ENCODE measurements at regions not wholly inside any gene's neighbourhood (a gene's known extent, or its start where the extent isn't known, plus 50 kb on each side); places are given as distances from the start of the nearest gene placed in this dataset.

GRCh38 chr18:10301831-10302483 is 152.5 kb upstream of the APCDD1 start:
- no peaks in the 10 kb centered on the region for H3K36me3 ChIP-seq (ENCODE audit: control insufficient read depth, insufficient read depth, low read length)
- WGBS, 2 experiments (ENCODE audit: extremely low coverage in 2 of 2, insufficient read length in 1 of 2), result 67% methylated on average over 1 of the region's 5 CpGs; no CpG with 5 or more reads in 1 of the 2 experiments

More at GRCh38 chr18:10301831-10302483, 152.5 kb upstream of the APCDD1 start:
- H3K18ac ChIP-seq (ENCODE audit: low read depth, low read length), result no peak overlapping the region
- no peak overlapping the region for H3K14ac ChIP-seq (replicated peaks; ENCODE audit: low read depth, low read length)
- BruUV-seq (replicated peaks), result no TSS peak
- no peaks in the 10 kb centered on the region for H4K20me1 ChIP-seq (ENCODE audit: insufficient read depth, low read length)
- H3K9me1 ChIP-seq (ENCODE audit: insufficient read depth, low read length), result peaks cover 3% of the 10 kb centered on the region; the same call in 1 of the 2 replicates
- H3K56ac ChIP-seq (ENCODE audit: extremely low read depth, insufficient read depth, low read length), result no peak overlapping the region
- ATAC-seq (ENCODE audit: low read depth) (no peak), DNase-seq (no peak)
- H3K4me2 ChIP-seq (ENCODE audit: low read depth, low read length), result no peak overlapping the region
- no peak overlapping the region for H3K23ac ChIP-seq (ENCODE audit: low read depth, low read length)
- H2AFZ ChIP-seq (replicated peaks; ENCODE audit: low read length, poor library complexity), result no peak overlapping the region
- H2BK5ac ChIP-seq (ENCODE audit: low read depth, low read length, poor library complexity, severe bottlenecking), result no peak overlapping the region
- no peaks in the 10 kb centered on the region for H3K9me3 ChIP-seq (ENCODE audit: control insufficient read depth, insufficient read depth, low read length)
- H3K27me3 ChIP-seq (ENCODE audit: control insufficient read depth, insufficient read depth, low read length), result peaks cover 7% of the 10 kb centered on the region
- in situ Hi-C loops (cut with MboI; ENCODE audit: low sequenced_read_pairs), result no loop called here
- intact Hi-C loops (cut with micrococcal nuclease), result no loop called here
- H3K79me1 ChIP-seq (ENCODE audit: low read depth in 1 of 2, low read length in 2 of 2), result no peaks in the 10 kb centered on the region
- ChIA-PET POLR2A (ENCODE audit: unreplicated experiment) (no interaction called here), CTCF (no interaction called here)
- no peak overlapping the region for H4K5ac ChIP-seq (ENCODE audit: low read depth, low read length)
- no peak overlapping the region for H2AK5ac ChIP-seq (ENCODE audit: low read depth, low read length)
- no peak overlapping the region for H2BK20ac ChIP-seq (ENCODE audit: low read depth, low read length)
- no peak overlapping the region for H2BK120ac ChIP-seq (ENCODE audit: low read depth, low read length)
- H3K4me1 ChIP-seq (ENCODE audit: control insufficient read depth, insufficient read depth, low read length), result peaks cover 2% of the 10 kb centered on the region; the same call in 1 of the 2 replicates
- H3K27ac ChIP-seq (ENCODE audit: insufficient read depth, low read length), result no peak overlapping the region
- no peak overlapping the region for H4K8ac ChIP-seq (ENCODE audit: low read depth in 2 of 2, low read length in 2 of 2)
- TF ChIP-seq RFX5 (IDR thresholded peaks at IDR 0.05; ENCODE audit: low read depth, low read length) (no peak), CTCF (conservative IDR thresholded peaks at IDR 0.05; ENCODE audit: low read depth, low read length) (no peak), CEBPB (IDR thresholded peaks at IDR 0.05; ENCODE audit: low read depth, low read length) (no peak)
- H3K9ac ChIP-seq (ENCODE audit: low read depth, low read length), result no peak overlapping the region
- no peak overlapping the region for H2AK9ac ChIP-seq (replicated peaks; ENCODE audit: low read depth, low read length, poor library complexity)
- dilution Hi-C loops (cut with HindIII; ENCODE audit: low sequenced_read_pairs, unreplicated experiment), result no loop called here
- no peak overlapping the region for H3K4ac ChIP-seq (ENCODE audit: low read depth, low read length)
- H4K91ac ChIP-seq (ENCODE audit: insufficient read depth, low read depth, low read length), result no peak overlapping the region
- H3K4me3 ChIP-seq (ENCODE audit: insufficient read depth, low read depth, low read length), result no peak overlapping the region
- H2BK15ac ChIP-seq (ENCODE audit: low read depth, low read length), result no peak overlapping the region

Measured in IMR-90 (cell line).